HG03432 (cell line): ENCODE measurements at regions not wholly inside any gene's neighbourhood (a gene's known extent, or its start where the extent isn't known, plus 50 kb on each side); places are given as distances from the start of the nearest gene placed in this dataset.

Experiments used
- ATAC-seq: cut with Tn5 transposase; IDR thresholded peaks from one replicate; pipeline ENCODE4 v1.9.1; 2021; ENCODE audit warnings: mild to moderate bottlenecking, moderate library complexity; ENCODE audit not compliant: unreplicated experiment

- no peak for ATAC-seq
Measured at GRCh38 chr3:57009802-57010201, 50.7 kb upstream of the SPATA12 start.

GRCh38 chr3:57009367-57009766 is 51.1 kb upstream of the SPATA12 start:
- ATAC-seq, result no peak

- no peak for ATAC-seq
Measured at GRCh38 chr3:57007521-57008460, 52.7 kb upstream of the SPATA12 start.

GRCh38 chr3:57006949-57007419 is 53.5 kb upstream of the SPATA12 start:
- no peak for ATAC-seq

GRCh38 chr3:57006179-57006657 is 54.2 kb upstream of the SPATA12 start:
- ATAC-seq, result no peak

- ATAC-seq, result no peak
Measured at GRCh38 chr3:57004229-57004628, 56.2 kb upstream of the SPATA12 start.

- no peak for ATAC-seq
Measured at GRCh38 chr3:57003676-57004075, 56.8 kb upstream of the SPATA12 start.

- no peak for ATAC-seq
Measured at GRCh38 chr3:57001356-57001755, 59.1 kb upstream of the SPATA12 start.

- no peak for ATAC-seq
Measured at GRCh38 chr3:57000012-57000411, 60.5 kb upstream of the SPATA12 start.

GRCh38 chr3:56999547-56999946 is 60.9 kb upstream of the SPATA12 start:
- ATAC-seq, result no peak

- no peak for ATAC-seq
Measured at GRCh38 chr3:56998076-56998529, 62.4 kb upstream of the SPATA12 start.

- no peak for ATAC-seq
Measured at GRCh38 chr3:56997675-56998074, 62.8 kb upstream of the SPATA12 start.

- ATAC-seq, result no peak
Measured at GRCh38 chr3:56997041-56997440, 63.4 kb upstream of the SPATA12 start.

- ATAC-seq, result no peak
Measured at GRCh38 chr3:56994391-56994790, 66.1 kb upstream of the SPATA12 start.

- no peak for ATAC-seq
Measured at GRCh38 chr3:56990641-56991015, 69.8 kb upstream of the SPATA12 start.

GRCh38 chr3:56989977-56990640 is 70.4 kb upstream of the SPATA12 start:
- ATAC-seq, result no peak

GRCh38 chr3:56989169-56989976 is 71.1 kb upstream of the SPATA12 start:
- ATAC-seq, result no peak

GRCh38 chr3:56988458-56989168 is 71.9 kb upstream of the SPATA12 start:
- no peak for ATAC-seq

GRCh38 chr3:56987238-56987895 is 73.1 kb upstream of the SPATA12 start:
- ATAC-seq, result no peak

- ATAC-seq, result no peak
Measured at GRCh38 chr3:56986347-56986746, 74.1 kb upstream of the SPATA12 start.
